ENCODE measurements at regions not wholly inside any gene's neighbourhood (a gene's known extent, or its start where the extent isn't known, plus 50 kb on each side); places are given as distances from the start of the nearest gene placed in this dataset.
"Not testable (repeated sequence)": the region's sequence is repeated elsewhere in the genome, so short reads cannot be mapped to it uniquely, and the experiment has no call there.

GRCh38 chr20:29326376-29327070, 1930.9 kb upstream of the DEFB115 start:
- no peaks in the 10 kb centered on the region for H3K27me3 Mint-ChIP-seq (ENCODE audit: low read depth)

DNA sequence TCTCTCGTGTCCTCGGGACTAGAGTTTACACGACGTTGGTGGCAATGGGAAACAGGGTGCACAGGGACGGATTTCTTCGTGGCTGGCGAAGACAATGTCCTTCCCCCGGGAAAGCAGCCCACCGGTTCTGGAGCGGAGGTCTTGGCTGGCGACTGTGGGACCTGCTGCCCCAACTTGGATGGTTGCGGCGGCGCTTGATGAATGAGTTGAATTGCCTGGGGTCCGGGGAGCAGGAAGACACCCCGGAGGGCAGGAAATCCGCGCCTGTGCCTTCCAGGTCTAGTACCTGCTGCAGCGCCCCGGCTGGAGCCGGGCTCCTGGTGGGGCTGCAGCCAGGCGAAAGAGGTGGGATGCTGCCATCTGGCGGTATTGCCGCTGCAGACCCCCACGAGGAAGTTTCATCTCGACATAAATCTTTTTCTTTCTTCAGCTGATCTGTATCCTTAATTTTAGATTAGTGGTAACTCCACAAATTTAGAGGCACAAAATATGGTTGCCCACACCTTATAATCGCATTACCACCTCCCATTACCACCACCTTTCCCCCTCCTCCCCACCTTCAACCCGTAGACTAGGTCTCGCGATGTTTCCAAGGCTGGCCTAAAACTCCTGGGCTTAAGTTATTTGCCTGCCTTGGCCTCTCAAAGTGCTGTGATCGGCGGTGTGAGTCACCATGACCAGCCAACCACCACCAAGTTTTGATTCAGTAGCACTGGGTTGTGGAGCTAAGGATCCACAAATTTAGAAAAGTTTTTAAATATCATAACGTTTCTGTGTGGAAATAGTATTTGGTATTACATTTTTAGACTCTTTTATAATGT, 1929.7 kb upstream of the DEFB115 start:
- not testable (repeated sequence) for H3K36me3 Mint-ChIP-seq (ENCODE audit: low read depth); H3K4me3 Mint-ChIP-seq (ENCODE audit: unreplicated experiment); DNase-seq (ENCODE audit: low spot score); H3K4me1 Mint-ChIP-seq (ENCODE audit: low read depth); H3K27ac Mint-ChIP-seq (ENCODE audit: unreplicated experiment); H3K27me3 Mint-ChIP-seq (ENCODE audit: low read depth)
- H3K9me3 Mint-ChIP-seq (ENCODE audit: low read depth) = peaks cover 56% of the 10 kb centered on the region

More at GRCh38 chr20:29326376-29327070, 1930.9 kb upstream of the DEFB115 start:
- H3K36me3 Mint-ChIP-seq (ENCODE audit: low read depth) = peaks cover 2% of the 10 kb centered on the region
- no peak for DNase-seq (ENCODE audit: low spot score)
- H3K9me3 Mint-ChIP-seq (ENCODE audit: low read depth) = peaks cover 46% of the 10 kb centered on the region
- no peak overlapping the region for H3K4me3 Mint-ChIP-seq (ENCODE audit: unreplicated experiment)
- no peak overlapping the region for H3K27ac Mint-ChIP-seq (ENCODE audit: unreplicated experiment)
- TF ChIP-seq CTCF (IDR thresholded peaks at IDR 0.05) = no peak
- H3K4me1 Mint-ChIP-seq (ENCODE audit: low read depth) = no peaks in the 10 kb centered on the region

GRCh38 chr20:29330429-29331115, 1926.9 kb upstream of the DEFB115 start:
- H3K9me3 Mint-ChIP-seq (ENCODE audit: low read depth) = peaks cover 74% of the 10 kb centered on the region
- H3K36me3 Mint-ChIP-seq (ENCODE audit: low read depth) = not testable (repeated sequence)

GRCh38 chr20:29349836-29350235, 1907.6 kb upstream of the DEFB115 start:
- Mint-ChIP-seq H3K27me3 (ENCODE audit: low read depth) (no peaks in the 10 kb centered on the region), H3K27ac (ENCODE audit: unreplicated experiment) (no peak overlapping the region), H3K9me3 (ENCODE audit: low read depth) (peaks cover 37% of the 10 kb centered on the region), H3K4me3 (ENCODE audit: unreplicated experiment) (no peak overlapping the region), H3K4me1 (ENCODE audit: low read depth) (no peaks in the 10 kb centered on the region), H3K36me3 (ENCODE audit: low read depth) (peaks cover 2% of the 10 kb centered on the region)
- no peak for DNase-seq (ENCODE audit: low spot score)
- no peak for TF ChIP-seq CTCF (IDR thresholded peaks at IDR 0.05)

More at GRCh38 chr20:29330429-29331115, 1926.9 kb upstream of the DEFB115 start:
- H3K4me1 Mint-ChIP-seq (ENCODE audit: low read depth); H3K27me3 Mint-ChIP-seq (ENCODE audit: low read depth); DNase-seq (ENCODE audit: low spot score); H3K4me3 Mint-ChIP-seq (ENCODE audit: unreplicated experiment); H3K27ac Mint-ChIP-seq (ENCODE audit: unreplicated experiment): not testable (repeated sequence)

DNA sequence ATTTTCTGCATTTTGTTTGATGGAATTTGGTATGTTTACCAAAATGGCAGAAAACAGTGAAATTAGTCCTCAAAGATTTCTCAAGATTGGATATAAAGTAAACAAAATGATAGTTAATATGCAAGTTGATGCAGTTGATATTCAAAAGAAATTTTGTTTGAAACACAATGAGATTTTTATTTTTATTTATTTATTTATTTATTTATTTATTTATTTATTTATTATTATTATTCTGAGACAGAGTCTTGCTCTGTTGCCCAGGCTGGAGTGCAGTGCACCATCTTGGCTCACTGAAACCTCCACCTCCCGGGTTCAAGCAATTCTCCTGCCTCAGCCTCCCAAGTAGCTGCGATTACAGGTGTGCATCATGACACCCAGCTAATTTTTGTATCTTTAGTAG, 1881.5 kb upstream of the DEFB115 start:
- H3K27ac Mint-ChIP-seq (ENCODE audit: unreplicated experiment); DNase-seq (ENCODE audit: low spot score); H3K4me3 Mint-ChIP-seq (ENCODE audit: unreplicated experiment); H3K27me3 Mint-ChIP-seq (ENCODE audit: low read depth); H3K4me1 Mint-ChIP-seq (ENCODE audit: low read depth); H3K36me3 Mint-ChIP-seq (ENCODE audit: low read depth): not testable (repeated sequence)
- H3K9me3 Mint-ChIP-seq (ENCODE audit: low read depth) = peaks cover 24% of the 10 kb centered on the region

DNA sequence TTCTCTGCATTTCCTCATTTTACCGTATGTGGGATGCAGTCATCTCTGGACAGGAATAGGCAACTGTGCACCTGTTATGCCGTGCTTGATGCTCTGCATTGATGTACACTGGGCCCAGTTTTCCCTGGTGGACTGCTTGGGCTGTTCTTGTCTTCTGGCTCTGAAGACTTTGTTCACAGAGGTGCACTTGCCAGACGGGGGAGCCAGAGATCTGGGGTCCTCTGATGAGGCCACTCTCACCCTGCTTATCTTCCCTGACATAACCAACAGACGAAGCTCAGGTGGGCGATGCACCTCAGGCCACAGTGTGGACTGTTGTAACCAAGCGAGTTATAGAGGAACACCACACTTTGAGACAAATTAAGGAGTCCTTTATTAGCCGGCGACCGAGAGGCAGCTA, 1864.6 kb upstream of the DEFB115 start:
- H3K9me3 Mint-ChIP-seq (ENCODE audit: low read depth) = peaks cover 56% of the 10 kb centered on the region
- not testable (repeated sequence) for DNase-seq (ENCODE audit: low spot score); H3K27ac Mint-ChIP-seq (ENCODE audit: unreplicated experiment); H3K27me3 Mint-ChIP-seq (ENCODE audit: low read depth); H3K36me3 Mint-ChIP-seq (ENCODE audit: low read depth); H3K4me1 Mint-ChIP-seq (ENCODE audit: low read depth); H3K4me3 Mint-ChIP-seq (ENCODE audit: unreplicated experiment)
